ENCODE measurements at regions not wholly inside any gene's neighbourhood (a gene's known extent, or its start where the extent isn't known, plus 50 kb on each side); places are given as distances from the start of the nearest gene placed in this dataset.

DNA sequence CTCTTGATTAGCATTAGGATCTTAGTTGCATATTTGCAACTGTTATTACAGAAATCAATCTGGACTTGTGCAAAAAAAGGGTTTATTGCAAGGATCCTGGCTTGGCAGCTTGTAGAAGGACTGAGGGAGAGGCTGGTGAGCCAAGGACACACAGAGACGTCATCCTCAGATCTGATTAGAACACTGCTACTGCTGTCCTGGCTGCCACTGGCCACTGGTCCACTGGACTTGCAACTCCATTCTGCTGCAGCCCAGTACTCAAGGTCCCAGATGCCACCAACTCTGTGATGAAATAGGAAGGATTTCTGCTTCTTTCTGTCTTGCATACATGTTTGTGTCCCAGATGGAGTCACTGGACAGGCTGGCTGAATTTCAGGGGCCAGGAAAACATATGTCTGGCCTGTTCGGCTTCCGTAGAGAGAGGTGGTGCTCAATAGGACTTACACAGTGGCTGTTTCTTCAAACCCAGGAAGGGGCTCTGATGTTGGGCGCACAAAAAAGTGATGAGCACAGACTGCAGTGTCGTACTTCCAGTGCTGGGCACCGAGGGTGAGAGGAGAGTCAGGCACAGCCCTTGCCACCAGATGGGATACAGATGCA lies 68.9 kb upstream of the SH3PXD2B start:
- TF ChIP-seq CTCF (IDR thresholded peaks at IDR 0.05; ENCODE audit: poor library complexity) (no peak), EZH2 (IDR thresholded peaks at IDR 0.05; ENCODE audit: borderline replicate concordance) (no peak)
